Left ventricle myocardium inferior (tissue), 1 donor: ENCODE measurements at regions not wholly inside any gene's neighbourhood (a gene's known extent, or its start where the extent isn't known, plus 50 kb on each side); places are given as distances from the start of the nearest gene placed in this dataset.

ENCODE experiments used
- DNase-seq: peaks from one replicate; pipeline ENCODE4 v3.0.0-alpha.2; 2020
- H3K27ac ChIP-seq: fragments of 200-600 bp; replicated peaks from 2 replicates; pipeline ENCODE4 v1.8.0; 2021
- H3K27me3 ChIP-seq: fragments of 200-600 bp; 2 replicates; pipeline ENCODE4 v1.8.0; 2021; ENCODE audit warnings: low read depth
- H3K36me3 ChIP-seq: fragments of 200-600 bp; 2 replicates; pipeline ENCODE4 v1.8.0; 2021
- H3K4me1 ChIP-seq: fragments of 200-600 bp; 2 replicates; pipeline ENCODE4 v1.8.0; 2021
- H3K4me3 ChIP-seq: fragments of 200-600 bp; 2 replicates; pipeline ENCODE4 v1.8.0; 2021; ENCODE audit warnings: mild to moderate bottlenecking, moderate library complexity
- H3K9me3 ChIP-seq: fragments of 200-600 bp; replicated peaks from 2 replicates; pipeline ENCODE4 v1.8.0; 2021
- intact Hi-C: fragments of 100-400 bp; cut with micrococcal nuclease; formaldehyde crosslinking; loops from one replicate; pipeline ENCODE4 v1.11.0; 2022
- TF ChIP-seq, protein P1 (sequence below): fragments of 200-600 bp; IDR thresholded peaks from 2 replicates; pipeline ENCODE4 v1.8.0; 2021; ENCODE audit warnings: antibody characterized with exemption, mild to moderate bottlenecking, borderline replicate concordance
- donor health status: DM: no; HTN: yes; CAD: no; lungs with severe emphysema.

DNA sequence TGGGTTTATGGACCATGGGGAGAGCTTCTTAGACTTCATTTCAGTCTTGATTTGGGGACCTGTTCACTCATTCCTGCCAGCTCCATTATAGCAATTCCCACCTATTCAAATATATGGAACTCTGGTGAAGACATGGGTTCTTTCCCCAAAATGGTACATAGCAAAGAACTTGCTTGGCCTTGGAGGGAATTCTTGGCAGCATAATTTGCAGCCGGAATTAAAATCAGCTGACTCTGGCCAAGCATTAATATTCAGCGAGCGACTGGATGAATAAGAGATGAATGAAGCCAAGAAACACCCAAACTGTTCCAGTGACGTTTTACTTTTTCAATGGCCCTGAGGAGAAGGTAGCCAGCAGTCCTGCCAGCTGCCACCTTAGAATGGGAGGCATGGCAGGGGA, 88.4 kb upstream of the SOX1 start:
- Histone ChIP-seq H3K36me3 (no peaks in the 10 kb centered on the region), H3K27me3 (peaks cover 58% of the 10 kb centered on the region), H3K4me1 (peaks cover 10% of the 10 kb centered on the region), H3K27ac (no peak overlapping the region), H3K4me3 (no peak overlapping the region), H3K9me3 (no peaks in the 10 kb centered on the region)
- intact Hi-C loops, result no loop called here
- TF ChIP-seq, protein P1, sequence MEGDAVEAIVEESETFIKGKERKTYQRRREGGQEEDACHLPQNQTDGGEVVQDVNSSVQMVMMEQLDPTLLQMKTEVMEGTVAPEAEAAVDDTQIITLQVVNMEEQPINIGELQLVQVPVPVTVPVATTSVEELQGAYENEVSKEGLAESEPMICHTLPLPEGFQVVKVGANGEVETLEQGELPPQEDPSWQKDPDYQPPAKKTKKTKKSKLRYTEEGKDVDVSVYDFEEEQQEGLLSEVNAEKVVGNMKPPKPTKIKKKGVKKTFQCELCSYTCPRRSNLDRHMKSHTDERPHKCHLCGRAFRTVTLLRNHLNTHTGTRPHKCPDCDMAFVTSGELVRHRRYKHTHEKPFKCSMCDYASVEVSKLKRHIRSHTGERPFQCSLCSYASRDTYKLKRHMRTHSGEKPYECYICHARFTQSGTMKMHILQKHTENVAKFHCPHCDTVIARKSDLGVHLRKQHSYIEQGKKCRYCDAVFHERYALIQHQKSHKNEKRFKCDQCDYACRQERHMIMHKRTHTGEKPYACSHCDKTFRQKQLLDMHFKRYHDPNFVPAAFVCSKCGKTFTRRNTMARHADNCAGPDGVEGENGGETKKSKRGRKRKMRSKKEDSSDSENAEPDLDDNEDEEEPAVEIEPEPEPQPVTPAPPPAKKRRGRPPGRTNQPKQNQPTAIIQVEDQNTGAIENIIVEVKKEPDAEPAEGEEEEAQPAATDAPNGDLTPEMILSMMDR, result no peak
- no peak for DNase-seq

DNA sequence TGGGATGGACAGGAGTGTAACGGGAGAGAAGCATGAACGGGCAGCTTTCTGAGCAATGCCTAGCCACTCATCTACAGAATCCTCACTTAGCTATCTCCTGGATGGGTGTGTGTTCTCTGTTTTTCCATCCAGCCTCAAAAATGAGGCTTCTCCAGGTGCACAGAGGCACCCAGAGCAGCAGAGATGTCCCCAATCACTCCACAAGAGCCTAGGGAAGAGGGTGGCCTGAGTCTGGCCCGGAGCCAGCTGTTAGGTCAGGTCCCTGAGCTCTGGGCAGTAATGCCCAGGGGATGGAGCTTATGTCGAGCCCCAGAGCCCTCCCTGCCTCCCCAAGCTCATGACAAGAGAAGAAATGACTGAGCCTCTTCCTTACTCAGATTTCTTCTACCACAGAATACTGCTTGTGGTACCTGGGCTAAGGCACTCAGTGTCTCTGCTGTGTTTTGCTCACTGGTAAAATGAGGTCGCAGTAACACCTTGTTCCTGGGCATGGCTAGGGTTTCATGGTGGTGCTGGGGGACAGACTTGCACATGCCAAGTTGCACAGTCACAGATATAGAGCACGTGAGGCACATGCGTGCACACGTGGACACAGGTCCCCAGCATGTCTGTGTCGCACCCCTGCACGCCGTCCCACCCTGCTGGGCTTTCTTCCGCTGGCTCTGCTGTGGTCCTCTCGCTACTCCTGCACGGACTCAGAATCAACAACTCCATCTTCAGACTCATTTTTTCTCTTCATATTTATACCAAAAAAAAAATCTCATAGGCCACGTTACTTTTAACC, 86.6 kb upstream of the SOX1 start:
- Histone ChIP-seq H3K27me3 (peaks cover 52% of the 10 kb centered on the region), H3K4me1 (no peaks in the 10 kb centered on the region), H3K9me3 (no peaks in the 10 kb centered on the region), H3K4me3 (no peak overlapping the region), H3K27ac (no peak overlapping the region), H3K36me3 (no peaks in the 10 kb centered on the region)
- intact Hi-C loops, result no loop called here
- no peak for DNase-seq
- TF ChIP-seq, protein P1, result no peak

DNA sequence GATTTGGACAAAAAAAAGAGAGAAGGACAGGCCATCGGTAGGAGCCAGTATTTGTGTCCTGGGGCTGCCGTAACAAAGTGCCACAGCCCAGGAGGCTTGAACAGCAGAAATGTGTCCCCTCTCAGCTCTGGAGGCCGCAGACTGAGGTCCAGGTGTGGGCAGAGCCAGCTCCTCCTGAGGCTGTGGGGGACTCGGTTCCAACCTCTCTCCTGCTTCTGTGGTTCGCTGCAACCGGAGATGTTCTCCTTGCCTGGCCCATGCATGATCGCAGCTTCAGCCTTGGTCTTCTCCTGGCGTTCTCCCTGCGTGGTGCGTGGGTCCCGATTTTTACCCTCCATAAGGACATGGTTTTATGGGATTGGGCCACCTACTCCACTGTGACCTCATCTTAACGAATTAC, 85.9 kb upstream of the SOX1 start:
- intact Hi-C loops, result no loop called here
- H3K27me3 ChIP-seq, result peaks cover 55% of the 10 kb centered on the region
- TF ChIP-seq, protein P1, result no peak

DNA sequence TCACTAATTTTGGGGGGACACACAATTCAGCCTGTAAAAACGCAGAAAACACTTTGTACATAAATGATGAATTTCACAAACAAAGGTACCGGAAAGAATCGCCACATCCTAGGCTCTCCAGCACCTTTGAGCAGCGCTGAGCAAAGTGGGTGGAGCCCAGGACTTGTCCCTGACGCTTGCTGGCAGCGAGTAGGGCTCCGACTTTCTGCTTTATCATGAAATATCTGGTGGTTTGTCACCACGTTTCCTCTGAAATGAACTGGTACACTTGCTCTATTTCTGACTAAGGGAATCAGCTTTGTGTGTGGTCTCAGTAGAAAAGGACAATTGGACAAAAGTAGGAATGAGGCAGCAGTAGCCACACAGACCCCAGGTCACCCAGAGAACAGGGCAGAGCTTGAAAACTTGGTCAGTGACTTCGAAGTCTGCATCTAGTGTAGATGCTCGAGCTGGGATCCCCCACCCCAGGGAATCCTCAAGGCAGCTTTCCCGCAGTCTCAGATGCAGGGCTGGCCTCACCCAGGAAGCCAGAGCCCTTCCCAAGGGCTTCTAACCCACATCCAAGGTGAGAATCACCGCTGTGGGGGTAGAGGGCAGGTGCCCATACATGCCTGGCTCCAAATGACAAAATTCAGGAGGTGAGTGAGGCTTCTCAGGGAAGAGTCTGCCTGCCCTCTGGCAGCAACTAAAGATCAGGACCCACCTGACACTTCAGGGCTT, 85.3 kb upstream of the SOX1 start:
- H3K9me3 ChIP-seq, result no peaks in the 10 kb centered on the region
- intact Hi-C loops, result no loop called here
- H3K27me3 ChIP-seq, result peaks cover 55% of the 10 kb centered on the region
- TF ChIP-seq, protein P1, result no peak
- DNase-seq, result no peak
- no peaks in the 10 kb centered on the region for H3K36me3 ChIP-seq
- no peak overlapping the region for H3K4me3 ChIP-seq
- H3K27ac ChIP-seq, result no peak overlapping the region
- H3K4me1 ChIP-seq, result no peaks in the 10 kb centered on the region

More for the DNA sequence above, 85.9 kb upstream of the SOX1 start:
- Histone ChIP-seq H3K4me3 (no peak overlapping the region), H3K9me3 (no peaks in the 10 kb centered on the region), H3K27ac (no peak overlapping the region), H3K4me1 (no peaks in the 10 kb centered on the region), H3K36me3 (no peaks in the 10 kb centered on the region)
- no peak for DNase-seq

DNA sequence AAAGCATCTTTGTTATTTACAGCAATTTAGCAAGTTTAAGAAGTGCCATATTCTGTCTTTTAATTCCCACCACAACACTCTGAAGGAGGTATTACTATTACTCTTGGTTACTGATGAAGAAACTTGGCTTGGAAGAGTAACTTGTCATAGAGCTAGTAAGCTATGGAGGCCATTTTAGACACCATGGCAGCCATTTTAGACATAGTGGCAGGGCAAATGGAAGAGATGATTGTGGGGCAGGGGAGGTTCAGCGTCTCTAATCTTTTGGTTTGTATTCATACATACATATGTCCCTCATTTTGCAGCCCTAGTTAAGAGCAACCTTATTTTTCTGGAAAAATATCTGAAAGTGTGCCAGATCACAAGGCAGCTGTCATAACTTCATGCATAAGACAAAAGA, 82.6 kb upstream of the SOX1 start:
- intact Hi-C loops, result no loop called here
- peaks cover 8% of the 10 kb centered on the region for H3K9me3 ChIP-seq
- no peaks in the 10 kb centered on the region for H3K36me3 ChIP-seq
- no peaks in the 10 kb centered on the region for H3K4me1 ChIP-seq
- peaks cover 38% of the 10 kb centered on the region for H3K27me3 ChIP-seq
- no peak for DNase-seq
- TF ChIP-seq, protein P1, result no peak
- H3K4me3 ChIP-seq, result no peak overlapping the region
- no peak overlapping the region for H3K27ac ChIP-seq
